ENCODE measurements at regions not wholly inside any gene's neighbourhood (a gene's known extent, or its start where the extent isn't known, plus 50 kb on each side); places are given as distances from the start of the nearest gene placed in this dataset.

GRCh38 chr15:92846741-92847140 is 53.4 kb upstream of the CHD2 start:
- TF ChIP-seq CTCF (conservative IDR thresholded peaks at IDR 0.05; ENCODE audit: low read depth, low read length) (no peak), POLR2A (IDR thresholded peaks at IDR 0.05; ENCODE audit: low read depth, low read length) (no peak), RFX5 (IDR thresholded peaks at IDR 0.05; ENCODE audit: low read depth, low read length) (no peak), NFE2L2 (IDR thresholded peaks at IDR 0.05; ENCODE audit: low read depth, low read length) (no peak), BHLHE40 (IDR thresholded peaks at IDR 0.05; ENCODE audit: low read depth, low read length) (no peak), RAD21 (IDR thresholded peaks at IDR 0.05; ENCODE audit: low read length) (no peak), CEBPB (IDR thresholded peaks at IDR 0.05; ENCODE audit: low read depth, low read length) (no peak), USF2 (IDR thresholded peaks at IDR 0.05; ENCODE audit: low read depth, low read length) (no peak), RCOR1 (IDR thresholded peaks at IDR 0.05; ENCODE audit: insufficient replicate concordance, low read length) (no peak)
